Stimulated activated CD4-positive, alpha-beta T cell treated with anti-CD3 and anti-CD28 coated beads, Interleukin-2, amount 100 ng/mL, for 24 hours (primary cell): ENCODE measurements at regions not wholly inside any gene's neighbourhood (a gene's known extent, or its start where the extent isn't known, plus 50 kb on each side); places are given as distances from the start of the nearest gene placed in this dataset.
A peak's percentile ranks its signal among the peaks of the same experiment; 100 is the strongest.

ENCODE experiments used
- DNase-seq, 2 donors: peaks; one replicate each; pipeline ENCODE4 v3.0.0-alpha.2; 2020

- DNase-seq, result no peak
Measured at GRCh38 chr2:105649534-105649933, 95.2 kb upstream of the NCK2 start.

GRCh38 chr2:105647731-105648130, 97.0 kb upstream of the NCK2 start:
- DNase-seq, result no peak

GRCh38 chr2:105646774-105647076, 98.0 kb upstream of the NCK2 start:
- no peak for DNase-seq

- no peak for DNase-seq
Measured at GRCh38 chr2:105645938-105646773, 98.6 kb upstream of the NCK2 start.

- no peak for DNase-seq
Measured at GRCh38 chr2:105645031-105645937, 99.4 kb upstream of the NCK2 start.

- no peak for DNase-seq
Measured at GRCh38 chr2:105644174-105644980, 100.3 kb upstream of the NCK2 start.

- DNase-seq, result no peak
Measured at GRCh38 chr2:105643405-105644173, 101.1 kb upstream of the NCK2 start.

GRCh38 chr2:105641389-105641811, 103.3 kb upstream of the NCK2 start:
- no peak for DNase-seq

- no peak for DNase-seq
Measured at GRCh38 chr2:105640246-105640645, 104.5 kb upstream of the NCK2 start.

GRCh38 chr2:105636109-105636740, 108.5 kb upstream of the NCK2 start:
- DNase-seq, result peak in 1 of 2 donors; percentile 13

- DNase-seq, result no peak
Measured at GRCh38 chr2:105635564-105635963, 109.1 kb upstream of the NCK2 start.

- DNase-seq, result no peak
Measured at GRCh38 chr2:105634198-105634597, 110.5 kb upstream of the NCK2 start.

GRCh38 chr2:105631922-105632321, 112.8 kb upstream of the NCK2 start:
- DNase-seq, result no peak

- DNase-seq, result no peak
Measured at GRCh38 chr2:105631011-105631410, 113.7 kb upstream of the NCK2 start.

GRCh38 chr2:105629634-105630033, 115.1 kb upstream of the NCK2 start:
- no peak for DNase-seq

GRCh38 chr2:105627534-105627933, 117.2 kb upstream of the NCK2 start:
- DNase-seq, result no peak

GRCh38 chr2:105626966-105627340, 117.8 kb upstream of the NCK2 start:
- no peak for DNase-seq

- DNase-seq, result no peak
Measured at GRCh38 chr2:105626212-105626965, 118.3 kb upstream of the NCK2 start.

GRCh38 chr2:105625632-105626031, 119.1 kb upstream of the NCK2 start:
- DNase-seq, result no peak

GRCh38 chr2:105621038-105621437, 123.7 kb upstream of the NCK2 start:
- DNase-seq, result no peak

GRCh38 chr2:105618351-105618659, 126.4 kb upstream of the NCK2 start:
- no peak for DNase-seq
